ENCODE measurements at regions not wholly inside any gene's neighbourhood (a gene's known extent, or its start where the extent isn't known, plus 50 kb on each side); places are given as distances from the start of the nearest gene placed in this dataset.
"Not testable (repeated sequence)": the region's sequence is repeated elsewhere in the genome, so short reads cannot be mapped to it uniquely, and the experiment has no call there.

- no peak for DNase-seq
Measured at GRCh38 chrX:39484159-39485068, 613.3 kb downstream of the BCOR start.

GRCh38 chrX:39487166-39487968 is 610.4 kb downstream of the BCOR start:
- no peak for DNase-seq

- no peak for DNase-seq
Measured at GRCh38 chrX:39487969-39488330, 609.8 kb downstream of the BCOR start.

GRCh38 chrX:39491548-39492297 is 606.0 kb downstream of the BCOR start:
- DNase-seq = no peak

- DNase-seq = no peak
Measured at GRCh38 chrX:39492497-39493162, 605.1 kb downstream of the BCOR start.

GRCh38 chrX:39493168-39493567 is 604.6 kb downstream of the BCOR start:
- no peak for DNase-seq

- DNase-seq = not testable (repeated sequence)
Measured at GRCh38 chrX:39497117-39497516, 600.6 kb downstream of the BCOR start.

GRCh38 chrX:39497702-39498265 is 600.0 kb downstream of the BCOR start:
- no peak for DNase-seq

- no peak for DNase-seq
Measured at GRCh38 chrX:39499996-39500395, 597.8 kb downstream of the BCOR start.

GRCh38 chrX:39501822-39502221 is 595.9 kb downstream of the BCOR start:
- DNase-seq = no peak

GRCh38 chrX:39502486-39502885 is 595.3 kb downstream of the BCOR start:
- DNase-seq = no peak

- no peak for DNase-seq
Measured at GRCh38 chrX:39504227-39504626, 593.5 kb downstream of the BCOR start.

GRCh38 chrX:39504850-39505259 is 592.9 kb downstream of the BCOR start:
- no peak for DNase-seq

- no peak for DNase-seq
Measured at GRCh38 chrX:39506131-39506530, 591.6 kb downstream of the BCOR start.

GRCh38 chrX:39507034-39507433 is 590.7 kb downstream of the BCOR start:
- no peak for DNase-seq

- DNase-seq = no peak
Measured at GRCh38 chrX:39507617-39508299, 590.0 kb downstream of the BCOR start.

- DNase-seq = no peak
Measured at GRCh38 chrX:39508300-39508692, 589.5 kb downstream of the BCOR start.

- DNase-seq = no peak
Measured at GRCh38 chrX:39509157-39509556, 588.6 kb downstream of the BCOR start.

GRCh38 chrX:39513836-39514235 is 583.9 kb downstream of the BCOR start:
- DNase-seq = no peak

GRCh38 chrX:39514801-39515200 is 583.0 kb downstream of the BCOR start:
- DNase-seq = no peak

GRCh38 chrX:39516427-39516841 is 581.3 kb downstream of the BCOR start:
- DNase-seq = no peak

Data from NCI-H187 treated with DMSO at 0.1 percent for 48 hours (cell line).